ENCODE measurements at regions not wholly inside any gene's neighbourhood (a gene's known extent, or its start where the extent isn't known, plus 50 kb on each side); places are given as distances from the start of the nearest gene placed in this dataset.
"Not testable (repeated sequence)": the region's sequence is repeated elsewhere in the genome, so short reads cannot be mapped to it uniquely, and the experiment has no call there.

DNA sequence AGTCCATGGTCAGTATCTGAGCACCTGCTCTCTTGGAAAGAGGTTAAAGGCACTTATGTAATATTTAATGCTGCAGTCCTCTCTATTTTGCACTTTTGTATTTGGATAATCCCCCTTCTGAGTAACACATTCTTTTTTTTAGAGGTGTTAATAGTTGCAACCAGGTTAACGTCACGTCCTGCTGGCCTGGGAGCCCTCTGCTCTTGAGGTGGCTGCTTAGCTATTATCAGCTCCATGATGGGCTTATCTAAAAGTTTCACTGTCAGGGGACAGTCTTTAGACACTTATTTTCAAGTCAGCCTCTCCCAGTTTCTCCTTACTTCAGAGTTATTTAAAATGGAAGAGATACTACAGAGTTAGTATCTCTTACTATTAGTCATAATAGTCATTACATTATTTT, 795.5 kb upstream of the CDH18 start:
- not testable (repeated sequence) for TF ChIP-seq EP300, POLR2AphosphoS5, POLR2A (IDR thresholded peaks at IDR 0.05)
- TF ChIP-seq, protein P1, sequence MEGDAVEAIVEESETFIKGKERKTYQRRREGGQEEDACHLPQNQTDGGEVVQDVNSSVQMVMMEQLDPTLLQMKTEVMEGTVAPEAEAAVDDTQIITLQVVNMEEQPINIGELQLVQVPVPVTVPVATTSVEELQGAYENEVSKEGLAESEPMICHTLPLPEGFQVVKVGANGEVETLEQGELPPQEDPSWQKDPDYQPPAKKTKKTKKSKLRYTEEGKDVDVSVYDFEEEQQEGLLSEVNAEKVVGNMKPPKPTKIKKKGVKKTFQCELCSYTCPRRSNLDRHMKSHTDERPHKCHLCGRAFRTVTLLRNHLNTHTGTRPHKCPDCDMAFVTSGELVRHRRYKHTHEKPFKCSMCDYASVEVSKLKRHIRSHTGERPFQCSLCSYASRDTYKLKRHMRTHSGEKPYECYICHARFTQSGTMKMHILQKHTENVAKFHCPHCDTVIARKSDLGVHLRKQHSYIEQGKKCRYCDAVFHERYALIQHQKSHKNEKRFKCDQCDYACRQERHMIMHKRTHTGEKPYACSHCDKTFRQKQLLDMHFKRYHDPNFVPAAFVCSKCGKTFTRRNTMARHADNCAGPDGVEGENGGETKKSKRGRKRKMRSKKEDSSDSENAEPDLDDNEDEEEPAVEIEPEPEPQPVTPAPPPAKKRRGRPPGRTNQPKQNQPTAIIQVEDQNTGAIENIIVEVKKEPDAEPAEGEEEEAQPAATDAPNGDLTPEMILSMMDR (IDR thresholded peaks at IDR 0.05), result not testable (repeated sequence)

All from suprapubic skin (tissue), 4 donors.